ENCODE measurements at regions not wholly inside any gene's neighbourhood (a gene's known extent, or its start where the extent isn't known, plus 50 kb on each side); places are given as distances from the start of the nearest gene placed in this dataset.

- Histone ChIP-seq H3K27ac (no peak overlapping the region), H3K27me3 (replicated peaks; ENCODE audit: insufficient read depth) (no peaks in the 10 kb centered on the region), H3K9me3 (no peaks in the 10 kb centered on the region), H3K4me1 (ENCODE audit: control insufficient read depth in 1 of 2, low read depth in 2 of 2) (no peaks in the 10 kb centered on the region), H3K4me3 (no peak overlapping the region), H3K36me3 (no peaks in the 10 kb centered on the region)
- no peak for DNase-seq (ENCODE audit: low spot score)
- TF ChIP-seq CTCF (IDR thresholded peaks at IDR 0.05), result no peak
- ATAC-seq (ENCODE audit: insufficient number of reproducible peaks, low FRiP score, low read depth), result no peak
Measured at GRCh38 chr2:19659024-19659792, 242.6 kb downstream of the TTC32 start.

- Histone ChIP-seq H3K4me1 (ENCODE audit: control insufficient read depth in 1 of 2, low read depth in 2 of 2) (no peaks in the 10 kb centered on the region), H3K27ac (no peak overlapping the region), H3K4me3 (no peak overlapping the region), H3K9me3 (no peaks in the 10 kb centered on the region), H3K36me3 (no peaks in the 10 kb centered on the region), H3K27me3 (replicated peaks; ENCODE audit: insufficient read depth) (no peaks in the 10 kb centered on the region)
- DNase-seq (ENCODE audit: low spot score) (no peak), ATAC-seq (ENCODE audit: insufficient number of reproducible peaks, low FRiP score, low read depth) (no peak)
- TF ChIP-seq CTCF (IDR thresholded peaks at IDR 0.05), result no peak
Measured at GRCh38 chr2:19656011-19656410, 245.8 kb downstream of the TTC32 start.

- no peaks in the 10 kb centered on the region for H3K36me3 ChIP-seq
- ATAC-seq (ENCODE audit: insufficient number of reproducible peaks, low FRiP score, low read depth), result no peak
- no peaks in the 10 kb centered on the region for H3K9me3 ChIP-seq
- H3K4me3 ChIP-seq, result no peak overlapping the region
- DNase-seq (ENCODE audit: low spot score), result no peak
- TF ChIP-seq CTCF (IDR thresholded peaks at IDR 0.05), result no peak
- H3K4me1 ChIP-seq (ENCODE audit: control insufficient read depth in 1 of 2, low read depth in 2 of 2), result peaks cover 0 to 9% of the 10 kb centered on the region in 2 donors
- no peak overlapping the region for H3K27ac ChIP-seq
- no peaks in the 10 kb centered on the region for H3K27me3 ChIP-seq (replicated peaks; ENCODE audit: insufficient read depth)
Measured at GRCh38 chr2:19654310-19655090, 247.3 kb downstream of the TTC32 start.

GRCh38 chr2:19653509-19653908 lies 248.3 kb downstream of the TTC32 start:
- no peak for TF ChIP-seq CTCF (IDR thresholded peaks at IDR 0.05)
- Histone ChIP-seq H3K36me3 (no peaks in the 10 kb centered on the region), H3K9me3 (no peaks in the 10 kb centered on the region), H3K27me3 (replicated peaks; ENCODE audit: insufficient read depth) (no peaks in the 10 kb centered on the region), H3K4me1 (ENCODE audit: control insufficient read depth in 1 of 2, low read depth in 2 of 2) (peaks cover 0 to 19% of the 10 kb centered on the region in 2 donors), H3K27ac (no peak overlapping the region), H3K4me3 (no peak overlapping the region)
- ATAC-seq (ENCODE audit: insufficient number of reproducible peaks, low FRiP score, low read depth), result no peak
- no peak for DNase-seq (ENCODE audit: low spot score)

- Histone ChIP-seq H3K27ac (no peak overlapping the region), H3K9me3 (no peaks in the 10 kb centered on the region), H3K27me3 (replicated peaks; ENCODE audit: insufficient read depth) (no peaks in the 10 kb centered on the region), H3K36me3 (no peaks in the 10 kb centered on the region), H3K4me3 (no peak overlapping the region), H3K4me1 (ENCODE audit: control insufficient read depth in 1 of 2, low read depth in 2 of 2) (peaks cover 0 to 21% of the 10 kb centered on the region in 2 donors)
- no peak for TF ChIP-seq CTCF (IDR thresholded peaks at IDR 0.05)
- ATAC-seq (ENCODE audit: insufficient number of reproducible peaks, low FRiP score, low read depth) (no peak), DNase-seq (ENCODE audit: low spot score) (no peak)
Measured at GRCh38 chr2:19652811-19653210, 249.0 kb downstream of the TTC32 start.

Data from thoracic aorta (tissue), 2 donors.